Bronchial epithelial cell (primary cell): ENCODE measurements at regions not wholly inside any gene's neighbourhood (a gene's known extent, or its start where the extent isn't known, plus 50 kb on each side); places are given as distances from the start of the nearest gene placed in this dataset.

Experiments
- DNase-seq: peaks from one replicate; pipeline ENCODE4 v3.0.0-alpha.2; 2010; ENCODE audit warnings: low read depth
- FAIRE-seq: peaks from 2 replicates; lab custom pipeline; 2011; peaks lifted over from hg19 to GRCh38; lab: Jason Lieb, UNC
- H3K27me3 ChIP-seq: 2 replicates; pipeline ENCODE4 v1.5.1; 2011; ENCODE audit warnings: low read length; ENCODE audit not compliant: control insufficient read depth, insufficient read depth
- H3K36me3 ChIP-seq: 2 replicates; pipeline ENCODE4 v1.5.1; 2011; ENCODE audit warnings: low read length; ENCODE audit not compliant: control insufficient read depth, insufficient read depth
- H3K4me3 ChIP-seq: 2 replicates; pipeline ENCODE4 v1.5.1; 2011; ENCODE audit warnings: mild to moderate bottlenecking, low read depth, low read length, control low read depth
- TF ChIP-seq, protein P1 (sequence below): IDR thresholded peaks from 2 replicates; pipeline ENCODE4 v1.5.1; 2011; ENCODE audit warnings: mild to moderate bottlenecking, moderate library complexity, low read length, control low read depth, inconsistent platforms; ENCODE audit not compliant: insufficient read depth, severe bottlenecking

DNA sequence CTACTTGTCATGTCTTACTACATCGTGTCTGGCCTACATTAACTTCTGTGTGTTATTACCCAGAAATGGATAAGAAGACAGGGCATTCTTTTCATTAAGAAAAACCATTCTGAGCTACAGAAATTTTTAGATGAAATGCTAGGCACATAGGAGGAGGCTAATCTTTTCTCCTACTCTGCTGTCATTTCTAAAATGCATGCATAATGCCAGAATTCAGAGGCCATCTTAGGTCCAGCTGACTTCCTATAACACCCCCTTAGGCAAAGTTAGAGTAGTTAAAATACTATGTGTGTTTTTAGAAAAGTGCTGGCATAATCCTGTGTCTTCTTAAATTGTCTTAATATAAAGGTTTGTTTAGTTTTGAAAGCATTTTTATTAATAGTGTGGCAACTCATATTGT lies 352.6 kb downstream of the CSNK1G3 start:
- no peak overlapping the region for H3K4me3 ChIP-seq
- DNase-seq, result no peak

DNA sequence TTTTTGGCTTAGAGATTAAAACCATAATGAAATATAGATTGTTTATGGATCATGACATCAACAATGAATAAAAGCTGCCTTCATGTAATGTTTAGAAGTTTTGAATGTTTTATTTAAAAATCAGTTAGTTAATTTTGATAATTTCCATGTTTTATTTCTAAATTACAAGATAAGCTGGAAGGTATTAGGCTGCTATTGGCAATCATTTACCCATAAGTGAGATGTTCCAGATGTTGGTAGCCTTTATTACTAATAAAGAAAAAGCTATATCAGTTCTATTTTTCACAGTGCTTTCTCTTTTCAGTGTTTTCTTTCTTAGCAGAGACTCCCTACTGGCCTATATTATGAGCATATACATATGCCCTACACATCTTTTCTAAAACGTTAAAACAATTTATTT lies 347.0 kb downstream of the CSNK1G3 start:
- Histone ChIP-seq H3K4me3 (no peak overlapping the region), H3K27me3 (no peaks in the 10 kb centered on the region), H3K36me3 (no peaks in the 10 kb centered on the region)
- DNase-seq, result no peak
- no peak for FAIRE-seq
- TF ChIP-seq, protein P1, sequence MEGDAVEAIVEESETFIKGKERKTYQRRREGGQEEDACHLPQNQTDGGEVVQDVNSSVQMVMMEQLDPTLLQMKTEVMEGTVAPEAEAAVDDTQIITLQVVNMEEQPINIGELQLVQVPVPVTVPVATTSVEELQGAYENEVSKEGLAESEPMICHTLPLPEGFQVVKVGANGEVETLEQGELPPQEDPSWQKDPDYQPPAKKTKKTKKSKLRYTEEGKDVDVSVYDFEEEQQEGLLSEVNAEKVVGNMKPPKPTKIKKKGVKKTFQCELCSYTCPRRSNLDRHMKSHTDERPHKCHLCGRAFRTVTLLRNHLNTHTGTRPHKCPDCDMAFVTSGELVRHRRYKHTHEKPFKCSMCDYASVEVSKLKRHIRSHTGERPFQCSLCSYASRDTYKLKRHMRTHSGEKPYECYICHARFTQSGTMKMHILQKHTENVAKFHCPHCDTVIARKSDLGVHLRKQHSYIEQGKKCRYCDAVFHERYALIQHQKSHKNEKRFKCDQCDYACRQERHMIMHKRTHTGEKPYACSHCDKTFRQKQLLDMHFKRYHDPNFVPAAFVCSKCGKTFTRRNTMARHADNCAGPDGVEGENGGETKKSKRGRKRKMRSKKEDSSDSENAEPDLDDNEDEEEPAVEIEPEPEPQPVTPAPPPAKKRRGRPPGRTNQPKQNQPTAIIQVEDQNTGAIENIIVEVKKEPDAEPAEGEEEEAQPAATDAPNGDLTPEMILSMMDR, result no peak

More for the DNA sequence above, 352.6 kb downstream of the CSNK1G3 start:
- no peak for FAIRE-seq
- no peaks in the 10 kb centered on the region for H3K27me3 ChIP-seq
- TF ChIP-seq, protein P1, result no peak
- H3K36me3 ChIP-seq, result no peaks in the 10 kb centered on the region

DNA sequence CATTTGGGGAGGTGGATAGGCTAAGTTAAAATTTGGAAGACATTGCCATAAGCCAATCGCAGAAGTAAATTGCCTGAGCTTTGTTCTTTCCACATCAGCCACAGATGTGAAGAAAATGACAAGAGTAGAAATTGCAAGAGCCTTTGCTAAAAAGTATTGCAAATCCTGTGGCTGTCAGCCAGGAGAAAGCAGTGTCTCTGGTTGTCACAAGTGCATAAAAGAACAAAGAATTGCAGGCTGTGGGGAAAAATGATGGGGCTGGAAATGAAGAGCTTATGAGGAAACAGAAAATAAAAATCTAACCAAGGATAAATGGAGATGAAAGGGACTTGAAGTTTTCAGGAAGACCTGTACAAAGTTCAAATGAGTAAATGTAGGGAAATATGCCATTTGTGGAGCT lies 344.8 kb downstream of the CSNK1G3 start:
- no peak for FAIRE-seq

DNA sequence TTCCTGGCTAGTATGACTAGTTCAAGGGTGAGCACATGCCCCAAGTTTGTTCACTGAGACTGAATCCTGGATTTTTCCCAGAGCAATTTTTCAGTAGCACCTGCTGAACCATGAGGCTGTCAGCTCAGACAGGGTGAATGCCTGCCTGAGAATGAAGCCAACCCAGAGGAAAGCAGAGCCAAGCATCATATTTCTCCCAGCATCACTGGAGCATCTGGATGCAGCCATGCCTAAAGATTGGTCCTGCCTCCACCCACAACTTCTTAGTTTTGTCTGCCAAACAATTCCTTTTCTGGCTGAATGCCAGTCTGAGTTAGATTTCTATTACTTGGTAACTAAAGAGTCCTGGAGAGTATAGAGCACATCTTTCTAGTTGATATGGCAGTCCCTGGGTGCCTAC lies 343.6 kb downstream of the CSNK1G3 start:
- no peak for DNase-seq
- no peak for FAIRE-seq
- no peak overlapping the region for H3K4me3 ChIP-seq
- H3K36me3 ChIP-seq, result no peaks in the 10 kb centered on the region
- TF ChIP-seq, protein P1, result no peak
- no peaks in the 10 kb centered on the region for H3K27me3 ChIP-seq

More for the DNA sequence above, 344.8 kb downstream of the CSNK1G3 start:
- H3K4me3 ChIP-seq, result no peak overlapping the region
- TF ChIP-seq, protein P1, result no peak
- no peak for DNase-seq
- no peaks in the 10 kb centered on the region for H3K36me3 ChIP-seq
- no peaks in the 10 kb centered on the region for H3K27me3 ChIP-seq

GRCh38 chr5:123845356-123846100 lies 333.6 kb downstream of the CSNK1G3 start:
- DNase-seq (no peak), FAIRE-seq (no peak)
- Histone ChIP-seq H3K27me3 (no peaks in the 10 kb centered on the region), H3K4me3 (no peak overlapping the region), H3K36me3 (no peaks in the 10 kb centered on the region)
- TF ChIP-seq, protein P1, result no peak

- DNase-seq, result no peak
- H3K27me3 ChIP-seq, result no peaks in the 10 kb centered on the region
- peak; percentile 62 for FAIRE-seq
- no peaks in the 10 kb centered on the region for H3K36me3 ChIP-seq
- H3K4me3 ChIP-seq, result no peak overlapping the region
- TF ChIP-seq, protein P1, result no peak
These were observed 332.9 kb downstream of the CSNK1G3 start for GRCh38 chr5:123844873-123845272.
